ENCODE measurements at regions not wholly inside any gene's neighbourhood (a gene's known extent, or its start where the extent isn't known, plus 50 kb on each side); places are given as distances from the start of the nearest gene placed in this dataset.

- TF ChIP-seq CTCF (IDR thresholded peaks at IDR 0.05; ENCODE audit: low read length) (no peak), EZH2 (IDR thresholded peaks at IDR 0.05; ENCODE audit: borderline replicate concordance, low read length) (no peak)
Measured at GRCh38 chr6:145415616-145416015, 319.7 kb downstream of the EPM2A start.

Measured in OCI-LY1 (cell line).